ENCODE measurements at regions not wholly inside any gene's neighbourhood (a gene's known extent, or its start where the extent isn't known, plus 50 kb on each side); places are given as distances from the start of the nearest gene placed in this dataset.
"Not testable (repeated sequence)": the region's sequence is repeated elsewhere in the genome, so short reads cannot be mapped to it uniquely, and the experiment has no call there.

DNA sequence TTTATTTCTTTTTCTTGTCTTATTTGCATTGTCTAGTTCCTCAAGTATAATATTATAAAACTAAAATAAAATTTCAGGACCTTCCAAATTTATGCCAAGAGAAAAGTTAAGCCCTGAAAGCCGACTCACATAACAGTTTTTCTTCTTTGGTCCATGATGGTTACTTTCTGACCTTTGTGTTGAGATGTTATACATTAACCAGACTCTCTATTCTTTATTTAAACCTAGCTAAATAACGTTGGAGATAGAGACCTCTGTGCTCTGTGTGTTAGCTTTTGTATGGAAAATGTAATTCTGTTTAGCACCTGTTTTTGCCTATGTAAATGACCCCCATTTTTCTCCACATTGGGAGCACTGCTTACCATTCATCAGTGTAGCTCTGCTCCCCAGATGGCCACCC, 352.4 kb downstream of the CD109 start:
- TF ChIP-seq, protein P1, sequence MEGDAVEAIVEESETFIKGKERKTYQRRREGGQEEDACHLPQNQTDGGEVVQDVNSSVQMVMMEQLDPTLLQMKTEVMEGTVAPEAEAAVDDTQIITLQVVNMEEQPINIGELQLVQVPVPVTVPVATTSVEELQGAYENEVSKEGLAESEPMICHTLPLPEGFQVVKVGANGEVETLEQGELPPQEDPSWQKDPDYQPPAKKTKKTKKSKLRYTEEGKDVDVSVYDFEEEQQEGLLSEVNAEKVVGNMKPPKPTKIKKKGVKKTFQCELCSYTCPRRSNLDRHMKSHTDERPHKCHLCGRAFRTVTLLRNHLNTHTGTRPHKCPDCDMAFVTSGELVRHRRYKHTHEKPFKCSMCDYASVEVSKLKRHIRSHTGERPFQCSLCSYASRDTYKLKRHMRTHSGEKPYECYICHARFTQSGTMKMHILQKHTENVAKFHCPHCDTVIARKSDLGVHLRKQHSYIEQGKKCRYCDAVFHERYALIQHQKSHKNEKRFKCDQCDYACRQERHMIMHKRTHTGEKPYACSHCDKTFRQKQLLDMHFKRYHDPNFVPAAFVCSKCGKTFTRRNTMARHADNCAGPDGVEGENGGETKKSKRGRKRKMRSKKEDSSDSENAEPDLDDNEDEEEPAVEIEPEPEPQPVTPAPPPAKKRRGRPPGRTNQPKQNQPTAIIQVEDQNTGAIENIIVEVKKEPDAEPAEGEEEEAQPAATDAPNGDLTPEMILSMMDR (IDR thresholded peaks at IDR 0.05; ENCODE audit: insufficient read depth, low read length, missing control alignments), result no peak
- POLR2A ChIA-PET, result no interaction called here
- CTCF ChIA-PET, result no interaction called here
- no peak for DNase-seq (ENCODE audit: low read depth, low spot score)
- H3K4me3 ChIP-seq (ENCODE audit: low read depth, low read length), result no peak overlapping the region

- ChIA-PET POLR2A (no interaction called here), CTCF (interaction anchor here (1.3 to 1.4 kb wide), 2 partner anchors 75 to 1167 kb away, joined by 3 to 4 read pairs; no protein-coding TSS in a partner anchor)
- TF ChIP-seq, protein P1 (IDR thresholded peaks at IDR 0.05; ENCODE audit: insufficient read depth, low read length, missing control alignments), result no peak
- H3K4me3 ChIP-seq (ENCODE audit: low read depth, low read length), result no peak overlapping the region
- DNase-seq (ENCODE audit: low read depth, low spot score), result no peak
These were observed 348.6 kb downstream of the CD109 start for GRCh38 chr6:74044417-74045096.

GRCh38 chr6:74041420-74041819, 345.4 kb downstream of the CD109 start:
- ChIA-PET CTCF (no interaction called here), POLR2A (no interaction called here)
- DNase-seq (ENCODE audit: low read depth, low spot score), result no peak
- TF ChIP-seq, protein P1 (IDR thresholded peaks at IDR 0.05; ENCODE audit: insufficient read depth, low read length, missing control alignments), result no peak
- no peak overlapping the region for H3K4me3 ChIP-seq (ENCODE audit: low read depth, low read length)

DNA sequence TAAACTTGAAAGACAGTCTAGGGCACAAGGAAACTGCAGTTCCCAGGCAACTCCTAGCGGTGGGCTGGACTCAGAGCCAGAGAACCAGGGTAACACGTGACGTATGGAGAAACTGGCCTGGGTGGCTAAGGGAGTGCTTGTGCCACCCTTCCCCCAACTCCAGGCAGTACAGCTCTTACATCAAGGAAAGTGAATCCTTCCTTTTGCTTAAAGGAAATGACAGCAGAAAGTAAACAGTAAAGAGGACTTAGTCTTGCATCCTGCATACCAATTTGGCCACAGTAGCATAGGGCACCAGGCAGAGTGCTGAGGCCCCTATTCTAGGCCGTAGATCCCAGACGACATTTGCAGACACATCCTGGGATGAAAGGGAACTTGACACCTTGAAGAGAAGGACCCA, 322.8 kb downstream of the CD109 start:
- ChIA-PET POLR2A (no interaction called here), CTCF (no interaction called here)
- TF ChIP-seq, protein P1 (IDR thresholded peaks at IDR 0.05; ENCODE audit: insufficient read depth, low read length, missing control alignments), result no peak
- H3K4me3 ChIP-seq (ENCODE audit: low read depth, low read length), result no peak overlapping the region
- DNase-seq (ENCODE audit: low read depth, low spot score), result no peak

DNA sequence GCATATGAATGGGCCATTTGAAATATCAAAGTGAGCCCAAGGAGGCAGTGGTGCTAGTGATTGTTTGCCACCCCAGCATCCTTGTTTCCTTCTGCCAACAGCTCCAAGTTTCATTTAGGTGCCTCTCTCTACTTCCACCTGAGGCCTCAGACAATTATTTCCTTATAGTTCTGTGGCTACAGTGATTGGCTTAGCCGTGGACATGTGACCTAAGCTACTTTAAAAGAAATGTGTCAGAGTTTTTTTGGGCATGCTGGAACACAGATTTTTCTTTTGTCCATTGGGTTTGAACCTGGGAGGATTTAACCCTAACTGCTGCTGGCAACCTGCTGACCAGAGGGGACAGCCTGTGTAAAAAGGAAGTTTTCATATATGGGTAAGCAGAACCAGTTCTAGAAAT, 319.4 kb downstream of the CD109 start:
- H3K4me3 ChIP-seq (ENCODE audit: low read depth, low read length), result no peak overlapping the region
- CTCF ChIA-PET, result no interaction called here
- POLR2A ChIA-PET, result no interaction called here
- TF ChIP-seq, protein P1 (IDR thresholded peaks at IDR 0.05; ENCODE audit: insufficient read depth, low read length, missing control alignments), result no peak
- no peak for DNase-seq (ENCODE audit: low read depth, low spot score)

DNA sequence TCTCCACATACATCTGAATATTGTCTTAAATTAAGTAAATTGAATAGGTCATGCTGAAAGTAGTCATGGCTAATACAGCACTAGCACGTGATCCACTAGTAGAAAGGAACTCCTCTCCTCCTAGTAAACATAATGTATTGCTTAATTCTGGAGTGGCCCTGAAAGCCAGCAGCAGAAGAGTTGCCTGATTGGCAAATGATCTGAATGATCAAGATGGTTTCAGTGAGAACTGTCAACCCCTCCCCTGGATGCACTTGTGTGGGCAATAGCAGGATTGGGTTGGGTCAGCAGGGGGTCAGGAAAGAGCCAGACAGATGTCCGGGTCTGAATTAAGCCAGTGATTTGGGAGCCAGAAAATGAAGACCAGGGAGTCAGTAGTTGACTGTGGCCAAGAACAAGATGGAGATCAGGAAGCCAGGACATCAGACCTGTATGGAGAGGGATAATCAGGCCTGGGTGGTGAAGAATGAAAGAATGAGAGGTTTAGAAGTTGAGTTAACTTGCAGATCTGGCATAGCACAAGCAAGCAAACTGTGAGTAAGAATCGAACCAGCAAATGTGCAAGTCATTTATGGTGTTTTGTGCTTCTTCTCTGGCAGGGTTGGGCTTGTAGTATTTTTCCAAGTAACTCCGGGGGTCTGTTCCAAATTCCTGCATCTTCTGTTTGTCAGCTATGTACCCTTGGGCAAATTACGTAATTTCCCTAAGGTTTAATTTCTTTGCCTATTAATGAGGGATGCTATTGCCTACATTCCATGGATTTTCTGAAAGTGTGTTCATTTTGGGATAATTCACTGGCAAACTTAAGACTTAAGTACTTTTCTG, 304.9 kb downstream of the CD109 start:
- ChIA-PET POLR2A (no interaction called here), CTCF (interaction anchor here (1.2 to 2.3 kb wide), 2 partner anchors 15 to 1209 kb away, joined by 6 to 8 read pairs; no protein-coding TSS in a partner anchor)
- TF ChIP-seq, protein P1 (IDR thresholded peaks at IDR 0.05; ENCODE audit: insufficient read depth, low read length, missing control alignments), result no peak

DNA sequence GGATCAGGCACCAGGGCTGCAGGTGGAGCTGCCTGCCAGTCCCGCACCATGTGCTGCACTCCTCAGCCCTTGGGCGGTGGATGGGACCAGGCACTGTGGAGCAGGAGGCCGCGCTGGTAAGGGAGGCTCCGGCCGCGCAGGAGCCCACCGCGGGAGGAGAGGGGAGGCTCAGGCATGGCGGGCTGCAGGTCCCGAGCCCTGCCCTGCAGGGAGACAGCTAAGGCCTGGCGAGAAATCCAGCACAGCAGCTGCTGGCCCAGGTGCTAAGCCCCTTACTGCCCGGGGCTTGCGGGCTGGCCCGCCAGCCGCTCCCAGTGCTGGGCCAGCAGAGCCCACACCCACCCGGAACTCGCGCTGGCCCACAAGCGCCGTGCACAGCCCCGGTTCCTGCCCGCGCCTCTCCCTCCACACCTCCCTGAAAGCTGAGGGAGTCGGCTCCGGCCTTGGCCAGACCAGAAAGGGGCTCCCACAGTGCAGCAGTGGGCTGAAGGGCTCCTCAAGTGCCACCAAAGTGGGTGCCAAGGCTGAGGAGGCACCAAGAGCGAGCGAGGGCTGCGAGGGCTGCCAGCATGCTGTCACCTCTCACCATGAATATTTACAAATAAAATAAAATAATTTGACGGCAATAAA, 294.7 kb downstream of the CD109 start:
- H3K4me3 ChIP-seq (ENCODE audit: low read depth, low read length); POLR2A ChIA-PET; DNase-seq (ENCODE audit: low read depth, low spot score): not testable (repeated sequence)
- CTCF ChIA-PET, result interaction anchor here (1.8 kb wide), 1 partner anchor 21 kb away, joined by 4 read pairs; no protein-coding TSS in a partner anchor

More for the DNA sequence above, 304.9 kb downstream of the CD109 start:
- DNase-seq (ENCODE audit: low read depth, low spot score), result no peak
- H3K4me3 ChIP-seq (ENCODE audit: low read depth, low read length), result no peak overlapping the region
